ENCODE measurements at regions not wholly inside any gene's neighbourhood (a gene's known extent, or its start where the extent isn't known, plus 50 kb on each side); places are given as distances from the start of the nearest gene placed in this dataset.

DNA sequence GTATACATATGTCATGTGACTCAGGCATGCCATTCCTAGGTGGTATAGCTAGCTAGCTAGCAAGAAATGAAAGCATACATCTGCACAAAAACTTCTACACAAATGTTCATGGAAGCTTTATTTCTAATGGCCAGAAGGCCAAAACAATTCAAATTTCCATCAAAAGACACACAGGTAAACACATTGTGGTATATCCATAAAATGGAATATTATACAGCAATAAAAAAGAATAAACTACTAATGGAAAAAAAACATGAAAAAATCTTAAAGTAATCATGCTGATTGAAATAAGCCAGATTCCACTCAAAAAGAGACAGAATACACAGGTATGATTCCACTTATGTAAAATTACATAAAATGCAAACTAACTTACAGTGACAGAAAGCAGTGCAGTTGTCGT lies 154.3 kb downstream of the MACC1 start:
- no peak for TF ChIP-seq CTCF (conservative IDR thresholded peaks at IDR 0.05)
- TF ChIP-seq EZH2 (IDR thresholded peaks at IDR 0.05; ENCODE audit: low read depth): no peak
